Lower leg skin (tissue), 3 donors: ENCODE measurements at regions not wholly inside any gene's neighbourhood (a gene's known extent, or its start where the extent isn't known, plus 50 kb on each side); places are given as distances from the start of the nearest gene placed in this dataset.

Experiments
- POLR2A ChIP-seq, 2 donors: fragments of 450-650 bp; IDR thresholded peaks; one replicate each; pipeline ENCODE4 v1.6.1; 2016 to 2017; ENCODE audit warnings: antibody characterized with exemption in 2 of 2, mild to moderate bottlenecking in 1 of 2, moderate library complexity in 1 of 2
- TF ChIP-seq, protein P1 (sequence below), 3 donors: fragments of 450-650 bp; IDR thresholded peaks; one replicate each; pipeline ENCODE4 v1.5.1; 2016; ENCODE audit warnings: antibody characterized with exemption in 3 of 3, mild to moderate bottlenecking in 3 of 3, moderate library complexity in 2 of 3

DNA sequence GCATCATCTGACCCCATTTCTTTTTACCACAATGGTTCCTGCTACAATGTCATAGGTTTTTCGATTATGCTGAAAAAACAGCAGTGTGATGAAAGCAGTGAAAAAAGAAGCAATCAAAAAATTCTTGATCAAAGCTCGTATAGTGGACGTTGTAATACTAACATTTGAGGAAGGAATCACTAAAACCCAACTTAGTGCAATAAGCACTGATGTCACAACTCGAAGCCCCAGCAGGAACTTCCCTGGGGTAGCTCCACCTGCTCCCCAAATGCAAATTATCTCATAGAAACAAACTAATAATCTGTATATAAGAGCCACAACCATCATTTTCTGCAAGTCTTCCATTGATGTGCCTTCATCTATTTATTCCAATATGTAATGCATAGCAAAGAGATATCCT, 285.6 kb upstream of the SGK1 start:
- TF ChIP-seq, protein P1, sequence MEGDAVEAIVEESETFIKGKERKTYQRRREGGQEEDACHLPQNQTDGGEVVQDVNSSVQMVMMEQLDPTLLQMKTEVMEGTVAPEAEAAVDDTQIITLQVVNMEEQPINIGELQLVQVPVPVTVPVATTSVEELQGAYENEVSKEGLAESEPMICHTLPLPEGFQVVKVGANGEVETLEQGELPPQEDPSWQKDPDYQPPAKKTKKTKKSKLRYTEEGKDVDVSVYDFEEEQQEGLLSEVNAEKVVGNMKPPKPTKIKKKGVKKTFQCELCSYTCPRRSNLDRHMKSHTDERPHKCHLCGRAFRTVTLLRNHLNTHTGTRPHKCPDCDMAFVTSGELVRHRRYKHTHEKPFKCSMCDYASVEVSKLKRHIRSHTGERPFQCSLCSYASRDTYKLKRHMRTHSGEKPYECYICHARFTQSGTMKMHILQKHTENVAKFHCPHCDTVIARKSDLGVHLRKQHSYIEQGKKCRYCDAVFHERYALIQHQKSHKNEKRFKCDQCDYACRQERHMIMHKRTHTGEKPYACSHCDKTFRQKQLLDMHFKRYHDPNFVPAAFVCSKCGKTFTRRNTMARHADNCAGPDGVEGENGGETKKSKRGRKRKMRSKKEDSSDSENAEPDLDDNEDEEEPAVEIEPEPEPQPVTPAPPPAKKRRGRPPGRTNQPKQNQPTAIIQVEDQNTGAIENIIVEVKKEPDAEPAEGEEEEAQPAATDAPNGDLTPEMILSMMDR (IDR thresholded peaks at IDR 0.05): no peak
- TF ChIP-seq POLR2A (IDR thresholded peaks at IDR 0.05): no peak
